HG02852 (cell line): ENCODE measurements at regions not wholly inside any gene's neighbourhood (a gene's known extent, or its start where the extent isn't known, plus 50 kb on each side); places are given as distances from the start of the nearest gene placed in this dataset.

Experiments used
- ATAC-seq: cut with Tn5 transposase; IDR thresholded peaks from one replicate; pipeline ENCODE4 v1.9.1; 2021; ENCODE audit warnings: mild to moderate bottlenecking, moderate library complexity; ENCODE audit not compliant: unreplicated experiment

DNA sequence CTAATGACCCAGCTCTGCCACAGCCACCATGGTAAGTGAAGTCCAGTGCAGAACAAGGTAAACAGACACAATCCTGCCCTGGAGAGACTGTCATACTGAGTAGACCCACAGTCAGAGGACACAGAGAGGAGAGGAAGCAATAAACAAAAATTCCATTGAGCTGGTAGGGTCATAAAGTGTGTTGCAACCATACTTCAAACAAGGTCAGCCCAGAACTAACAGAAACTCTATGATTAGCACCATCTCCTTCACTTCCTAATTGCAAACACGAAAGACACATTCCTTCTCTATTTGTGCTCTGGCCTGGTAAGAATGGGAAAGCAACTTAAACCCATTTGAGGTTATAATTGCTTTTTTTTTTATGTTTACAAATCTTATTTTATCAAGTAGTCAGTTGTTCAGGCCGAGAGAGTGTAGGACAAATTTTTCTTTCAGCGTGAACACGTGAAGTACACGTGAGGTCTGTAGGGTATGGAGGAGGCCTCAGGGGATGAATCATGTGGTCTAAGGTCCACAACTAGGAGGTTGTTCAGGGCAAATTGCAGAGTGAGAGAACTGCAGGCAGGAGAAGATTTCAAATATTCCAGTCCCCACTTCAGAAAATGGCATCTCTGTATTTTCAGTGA lies 71.4 kb upstream of the GLS start:
- no peak for ATAC-seq

DNA sequence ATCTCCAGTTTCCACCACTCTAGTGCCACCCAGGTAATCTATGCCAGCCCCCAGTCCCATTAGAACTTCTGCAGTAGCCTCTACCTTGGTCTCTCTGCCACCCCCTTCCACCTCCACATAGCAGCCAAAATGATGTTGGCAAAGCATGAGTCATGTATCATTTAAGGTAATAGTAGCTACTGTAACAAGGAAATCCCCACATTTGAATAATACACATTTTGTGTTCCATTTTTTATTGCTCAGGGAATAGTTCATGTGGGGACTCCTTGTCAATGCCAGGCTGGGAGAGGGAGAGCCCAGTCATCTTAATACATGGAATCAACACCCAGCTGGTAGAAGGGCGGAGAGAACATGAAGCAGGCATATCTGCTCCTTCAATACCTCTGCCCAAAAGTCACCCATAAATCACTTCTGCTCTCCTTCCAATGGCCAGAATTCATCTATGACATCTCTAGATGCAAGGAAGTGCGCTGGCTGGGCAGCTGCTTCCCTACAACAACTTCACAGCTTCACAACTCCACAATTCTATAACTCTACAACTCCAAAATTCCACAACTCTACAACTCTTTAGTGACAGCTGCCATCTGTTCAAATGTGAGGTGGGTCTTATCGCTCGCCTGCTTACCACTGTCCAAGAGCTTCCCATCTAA lies 70.6 kb upstream of the GLS start:
- ATAC-seq: no peak

DNA sequence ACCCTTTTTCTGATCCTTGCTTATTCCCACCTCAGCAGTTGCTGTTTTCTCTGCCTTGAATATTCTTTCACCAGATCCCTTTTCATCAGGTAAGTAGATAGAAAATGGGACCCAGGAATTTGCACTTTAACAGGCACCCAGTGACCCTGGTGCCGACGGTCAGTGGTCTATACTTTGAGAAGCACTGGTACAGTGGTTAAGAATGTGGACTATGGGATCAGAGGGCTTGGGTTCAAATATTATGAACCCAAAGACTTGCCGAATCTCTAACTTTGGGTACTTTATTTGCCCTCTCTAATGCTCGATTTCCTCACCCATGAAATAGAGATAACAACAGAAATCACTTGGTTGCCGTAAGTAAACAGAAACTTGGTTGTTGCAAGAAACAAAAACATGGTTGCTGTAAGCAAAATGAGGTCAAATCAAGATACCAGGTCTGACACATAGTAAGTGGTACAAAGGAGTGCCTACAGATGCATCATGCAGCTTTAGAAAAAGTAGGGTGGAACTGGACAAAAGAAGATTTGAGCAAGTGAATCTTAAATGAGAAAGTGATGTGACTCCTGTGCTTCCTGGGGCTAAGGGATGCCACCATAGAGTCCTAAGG lies 69.5 kb upstream of the GLS start:
- no peak for ATAC-seq

DNA sequence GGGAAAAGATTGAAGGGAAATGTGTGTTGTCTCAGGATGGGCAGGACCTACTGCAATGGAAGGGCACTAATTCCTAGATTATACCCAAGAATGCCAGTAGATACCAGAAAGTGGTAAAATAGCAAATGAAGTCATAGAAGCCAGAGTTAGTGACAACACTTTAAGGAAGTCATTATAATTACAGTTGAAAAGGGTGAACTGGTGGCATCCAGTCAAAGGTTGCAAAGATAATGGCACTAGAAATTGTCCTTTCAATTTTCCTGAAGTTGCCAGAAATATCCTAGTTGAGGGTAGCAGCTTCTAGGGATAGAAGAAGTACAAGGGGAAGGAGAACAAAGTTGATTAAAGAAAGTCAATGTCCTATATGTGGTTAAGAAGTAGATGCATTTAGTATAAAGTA lies 68.8 kb upstream of the GLS start:
- no peak for ATAC-seq

DNA sequence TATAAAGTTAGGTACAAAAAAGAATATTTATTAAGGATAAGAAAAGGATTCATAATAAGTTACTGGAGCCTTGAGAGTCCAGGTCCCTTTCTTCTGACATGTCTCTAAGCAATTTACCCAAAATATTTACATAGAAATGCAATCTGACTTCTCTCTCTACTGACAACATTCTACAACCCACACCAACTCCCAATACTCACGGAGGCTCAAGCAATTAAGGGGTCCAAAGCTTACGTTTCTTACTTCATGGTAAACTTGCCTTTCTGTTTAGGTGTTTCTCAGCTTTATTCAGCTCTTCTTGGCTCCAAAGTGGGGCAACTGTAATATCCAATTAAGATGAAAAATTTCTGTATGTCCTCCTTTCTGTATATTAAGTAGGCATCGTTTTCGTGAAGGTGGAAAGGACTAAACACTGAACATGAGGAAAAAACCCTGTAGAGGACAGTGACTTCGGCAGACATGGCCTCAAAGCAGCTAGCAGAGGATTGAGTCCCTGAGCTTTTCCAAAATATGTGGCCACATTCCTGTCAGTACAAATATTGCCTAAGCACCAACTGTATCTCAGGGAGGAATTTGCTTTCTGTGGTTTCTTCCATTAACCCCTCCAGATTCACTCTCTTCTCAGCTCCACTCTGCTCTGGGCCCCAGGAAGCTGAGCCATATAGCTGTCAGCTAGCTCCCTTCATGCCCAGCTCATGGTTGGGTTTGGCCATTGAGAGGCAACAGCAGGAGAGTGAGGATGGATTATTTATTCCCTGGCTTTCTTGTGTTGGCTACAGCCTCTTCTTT lies 67.9 kb upstream of the GLS start:
- no peak for ATAC-seq

DNA sequence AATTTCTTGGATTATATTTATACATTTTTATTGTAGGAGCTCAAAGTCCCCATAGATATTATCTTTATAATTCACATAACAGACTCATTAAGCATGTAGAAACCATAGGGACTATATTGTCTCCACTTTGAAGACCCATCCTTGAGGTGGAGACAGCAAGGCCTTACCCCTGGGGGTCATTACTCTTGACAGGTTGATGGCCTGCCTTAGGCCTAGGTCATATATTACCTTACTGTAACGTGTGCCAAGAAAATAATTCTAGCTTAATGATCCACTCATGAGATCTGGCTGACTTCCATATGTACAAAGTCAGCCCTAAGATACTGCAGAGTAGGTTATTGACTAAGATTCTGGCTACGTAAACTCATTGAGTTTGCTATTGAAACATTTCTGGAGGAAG lies 65.4 kb upstream of the GLS start:
- ATAC-seq: no peak

DNA sequence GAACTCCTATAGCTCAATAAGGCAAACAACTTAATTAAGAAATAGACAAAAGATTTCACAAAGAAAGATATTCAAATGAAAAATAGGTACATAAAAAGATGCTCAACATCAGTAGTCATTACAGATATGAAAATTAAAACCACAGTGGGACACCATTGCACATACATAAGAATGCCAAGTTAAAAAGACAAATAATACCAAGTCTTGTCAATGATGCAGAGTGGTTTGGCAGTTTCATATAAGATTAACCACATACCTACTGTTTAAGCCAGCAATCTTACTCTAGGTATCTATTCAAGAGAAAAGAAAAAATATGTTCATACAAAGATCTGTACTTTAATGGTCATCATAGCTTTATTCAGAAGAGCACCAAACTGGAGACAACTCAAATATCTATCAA lies 63.5 kb upstream of the GLS start:
- no peak for ATAC-seq

DNA sequence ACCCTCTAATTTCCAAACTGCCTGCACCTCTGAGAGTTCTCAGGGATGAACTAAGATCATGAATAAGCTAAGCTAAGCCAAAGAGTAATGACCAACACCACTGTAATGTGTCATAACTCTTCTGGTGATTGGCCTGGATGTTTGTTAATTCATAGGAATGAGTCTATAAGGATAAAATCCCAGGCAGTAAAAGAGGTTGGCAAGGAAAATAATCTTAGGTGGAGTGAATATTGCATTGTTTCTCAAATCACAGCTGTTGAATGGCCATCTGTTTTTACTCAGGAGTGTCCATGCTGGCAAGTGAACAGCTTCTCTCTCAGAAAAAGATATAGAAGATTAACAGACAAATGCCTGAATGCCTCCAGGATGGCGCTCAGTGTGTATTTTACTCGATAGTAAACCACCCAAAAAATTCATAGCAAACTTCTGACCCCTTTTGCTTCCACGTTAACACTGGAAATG lies 60.8 kb upstream of the GLS start:
- no peak for ATAC-seq

DNA sequence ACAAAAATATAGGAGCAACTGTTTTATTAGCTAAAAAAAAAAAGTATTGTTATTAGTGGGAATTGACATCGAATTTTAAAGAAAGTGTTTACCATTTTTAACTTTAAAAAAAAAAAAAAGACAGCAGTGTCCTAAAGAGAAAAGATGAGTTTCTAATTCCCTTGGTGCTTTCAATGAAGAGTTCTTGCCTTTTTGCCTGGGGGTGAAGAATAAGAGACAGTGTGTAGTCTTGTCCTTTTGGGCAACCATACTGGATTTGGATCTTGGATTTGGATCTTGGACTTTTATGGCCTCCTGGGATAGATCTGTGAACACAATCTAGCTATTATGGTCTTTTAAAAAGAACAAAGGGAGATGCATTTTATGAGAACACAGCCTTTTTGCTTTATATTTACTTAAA lies 60.2 kb upstream of the GLS start:
- no peak for ATAC-seq

DNA sequence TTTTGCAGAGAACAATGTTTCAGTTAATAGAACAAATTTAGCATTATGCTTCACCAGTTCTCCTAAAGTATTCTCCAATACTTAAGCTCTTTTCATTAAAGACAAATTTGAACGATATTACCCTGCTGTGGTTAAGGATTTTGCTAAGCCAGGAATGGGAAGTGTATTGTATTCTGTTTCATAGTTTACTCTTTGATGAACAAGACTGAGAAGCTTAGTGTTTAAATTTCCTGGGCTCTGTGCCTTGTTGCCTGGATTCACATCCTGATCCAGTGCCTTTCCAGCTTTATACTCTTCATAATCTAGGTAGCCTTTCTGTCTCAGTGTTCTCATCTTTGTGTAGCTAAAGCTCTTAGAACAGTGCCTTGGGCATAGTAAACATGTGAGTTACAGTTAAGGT lies 58.6 kb upstream of the GLS start:
- no peak for ATAC-seq

DNA sequence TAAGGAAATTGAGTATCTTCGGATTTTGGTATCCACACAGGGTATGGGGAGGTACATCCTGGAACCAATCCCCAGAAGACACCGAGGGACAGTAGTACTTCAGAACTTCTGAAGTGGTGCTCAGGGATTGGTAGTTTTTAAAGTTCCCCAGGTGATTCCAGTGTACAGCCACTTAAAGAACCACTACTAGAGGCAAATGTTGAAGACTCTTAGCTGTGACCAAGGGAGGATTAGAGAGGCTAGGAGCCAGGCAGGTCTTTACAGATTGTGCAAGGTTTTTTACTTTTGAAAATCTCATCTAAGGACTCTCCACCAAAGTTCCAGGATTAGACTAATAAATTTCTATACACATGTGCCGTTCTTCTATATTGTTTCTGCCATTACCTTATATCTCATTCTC lies 52.9 kb upstream of the GLS start:
- no peak for ATAC-seq

DNA sequence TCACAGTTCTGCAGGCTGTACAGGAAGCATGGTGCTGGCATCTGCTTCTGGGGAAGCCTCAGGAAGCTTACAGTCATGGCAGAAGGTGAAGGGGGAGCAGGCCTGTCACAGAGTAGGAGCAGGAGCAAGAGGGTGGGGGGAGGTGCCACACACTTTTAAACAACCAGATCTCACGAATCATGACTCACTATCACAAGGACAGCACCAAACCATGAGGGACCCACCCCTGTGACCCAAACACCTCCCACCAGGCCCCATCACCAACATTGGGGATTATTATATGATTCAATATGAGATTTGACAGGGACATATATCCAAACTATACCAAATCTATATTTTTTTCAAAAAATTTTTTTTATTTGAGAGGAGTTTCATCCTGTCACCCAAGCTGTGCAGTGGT lies 51.0 kb upstream of the GLS start:
- no peak for ATAC-seq
